PC-3 (cell line): ENCODE measurements at regions not wholly inside any gene's neighbourhood (a gene's known extent, or its start where the extent isn't known, plus 50 kb on each side); places are given as distances from the start of the nearest gene placed in this dataset.

ENCODE experiments used
- EZH2 ChIP-seq: fragments of 300-600 bp; sonication (generic); IDR thresholded peaks from one replicate; pipeline ENCODE4 v1.6.1; 2017; ENCODE audit warnings: antibody characterized with exemption, mild to moderate bottlenecking, low read length; ENCODE audit not compliant: unreplicated experiment
- EZH2phosphoT487 ChIP-seq: fragments of 300-600 bp; sonication (generic); IDR thresholded peaks from 2 replicates; pipeline ENCODE4 v1.6.1; 2018; ENCODE audit warnings: mild to moderate bottlenecking, antibody characterized with exemption, low read length, borderline replicate concordance
- TF ChIP-seq, protein P1 (sequence below): fragments of 300-600 bp; sonication (generic); conservative IDR thresholded peaks from 2 replicates; pipeline ENCODE4 v1.5.1; 2017; ENCODE audit warnings: antibody characterized with exemption, low read depth, mild to moderate bottlenecking, low read length

DNA sequence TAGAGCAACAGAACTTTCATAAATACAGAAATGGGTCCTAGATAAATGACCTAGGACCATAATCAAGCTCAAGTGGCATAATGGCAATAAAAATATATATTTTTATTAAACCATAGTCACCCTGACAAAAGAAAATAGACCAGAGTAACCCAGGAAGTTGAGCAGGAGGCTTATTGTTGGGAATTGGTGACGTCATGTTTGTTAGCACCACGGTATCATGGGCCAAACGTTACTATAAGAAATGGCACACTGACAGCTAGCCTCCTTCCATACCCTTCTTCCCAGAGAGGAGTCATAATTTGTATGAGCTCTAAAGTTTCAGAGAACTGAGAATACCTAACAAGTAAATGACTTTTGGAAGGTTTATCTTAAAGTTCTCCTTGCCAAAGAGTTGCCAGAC, 1698.2 kb downstream of the REEP3 start:
- TF ChIP-seq, protein P1, sequence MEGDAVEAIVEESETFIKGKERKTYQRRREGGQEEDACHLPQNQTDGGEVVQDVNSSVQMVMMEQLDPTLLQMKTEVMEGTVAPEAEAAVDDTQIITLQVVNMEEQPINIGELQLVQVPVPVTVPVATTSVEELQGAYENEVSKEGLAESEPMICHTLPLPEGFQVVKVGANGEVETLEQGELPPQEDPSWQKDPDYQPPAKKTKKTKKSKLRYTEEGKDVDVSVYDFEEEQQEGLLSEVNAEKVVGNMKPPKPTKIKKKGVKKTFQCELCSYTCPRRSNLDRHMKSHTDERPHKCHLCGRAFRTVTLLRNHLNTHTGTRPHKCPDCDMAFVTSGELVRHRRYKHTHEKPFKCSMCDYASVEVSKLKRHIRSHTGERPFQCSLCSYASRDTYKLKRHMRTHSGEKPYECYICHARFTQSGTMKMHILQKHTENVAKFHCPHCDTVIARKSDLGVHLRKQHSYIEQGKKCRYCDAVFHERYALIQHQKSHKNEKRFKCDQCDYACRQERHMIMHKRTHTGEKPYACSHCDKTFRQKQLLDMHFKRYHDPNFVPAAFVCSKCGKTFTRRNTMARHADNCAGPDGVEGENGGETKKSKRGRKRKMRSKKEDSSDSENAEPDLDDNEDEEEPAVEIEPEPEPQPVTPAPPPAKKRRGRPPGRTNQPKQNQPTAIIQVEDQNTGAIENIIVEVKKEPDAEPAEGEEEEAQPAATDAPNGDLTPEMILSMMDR: no peak
- no peak for TF ChIP-seq EZH2
- TF ChIP-seq EZH2phosphoT487: no peak
